IMR-90 (cell line): ENCODE measurements at regions not wholly inside any gene's neighbourhood (a gene's known extent, or its start where the extent isn't known, plus 50 kb on each side); places are given as distances from the start of the nearest gene placed in this dataset.

Source experiments
- ATAC-seq: fragments of 200-7000 bp; cut with Tn5 transposase; 2 replicates; pipeline ENCODE4 v1.9.1; 2020; ENCODE audit warnings: low read depth, mild to moderate bottlenecking, moderate library complexity
- BruUV-seq: library from RNA; stranded (reverse); fragments of 400-500 nt; replicated peaks from 2 replicates; lab custom pipeline; 2021; lab: Mats Ljungman, UMichigan
- CTCF ChIA-PET: fragments of 300-600 bp; formaldehyde crosslinking; extraction: SDS; loops from one replicate; lab custom pipeline; 2021; ENCODE audit warnings: antibody characterized with exemption; lab: Yijun Ruan, JAX
- POLR2A ChIA-PET: fragments of 300-600 bp; sonication (Branson Sonifier 250); formaldehyde crosslinking; loops from one replicate; lab custom pipeline; 2022; ENCODE audit warnings: antibody characterized with exemption; ENCODE audit not compliant: unreplicated experiment; lab: Charles Lee
- DNase-seq: peaks from one replicate; pipeline ENCODE4 v3.0.0; 2013
- H2AFZ ChIP-seq: replicated peaks from 2 replicates; pipeline ENCODE3; 2013; ENCODE audit warnings: low read length, mild to moderate bottlenecking; ENCODE audit not compliant: poor library complexity
- H2AK5ac ChIP-seq: 2 replicates; pipeline ENCODE4 v1.6.1; 2013; ENCODE audit warnings: low read depth, low read length, inconsistent platforms
- H2AK9ac ChIP-seq: replicated peaks from 2 replicates; pipeline ENCODE3; 2013; ENCODE audit warnings: mild to moderate bottlenecking, low read depth, low read length, moderate library complexity; ENCODE audit not compliant: poor library complexity
- H2BK120ac ChIP-seq: 2 replicates; pipeline ENCODE4 v1.6.1; 2013; ENCODE audit warnings: low read depth, low read length, inconsistent platforms
- H2BK15ac ChIP-seq: 3 replicates; pipeline ENCODE4 v1.6.1; 2013; ENCODE audit warnings: low read depth, low read length, inconsistent platforms
- H2BK20ac ChIP-seq: 2 replicates; pipeline ENCODE4 v1.6.1; 2013; ENCODE audit warnings: low read depth, mild to moderate bottlenecking, inconsistent platforms, low read length, moderate library complexity
- H2BK5ac ChIP-seq: 2 replicates; pipeline ENCODE4 v1.6.1; 2013; ENCODE audit warnings: mild to moderate bottlenecking, low read depth, low read length, inconsistent platforms; ENCODE audit not compliant: poor library complexity, severe bottlenecking
- H3K14ac ChIP-seq: replicated peaks from 2 replicates; pipeline ENCODE4 v1.6.1; 2013; ENCODE audit warnings: low read depth, low read length, inconsistent platforms
- H3K18ac ChIP-seq: 2 replicates; pipeline ENCODE4 v1.6.1; 2013; ENCODE audit warnings: low read depth, low read length, control low read depth
- H3K23ac ChIP-seq: 2 replicates; pipeline ENCODE4 v1.6.1; 2013; ENCODE audit warnings: low read depth, low read length, inconsistent platforms
- H3K27ac ChIP-seq: 2 replicates; pipeline ENCODE4 v1.5.1; 2013; ENCODE audit warnings: mild to moderate bottlenecking, control low read depth, low read length; ENCODE audit not compliant: insufficient read depth
- H3K27me3 ChIP-seq: 2 replicates; pipeline ENCODE4 v1.6.1; 2013; ENCODE audit warnings: low read length; ENCODE audit not compliant: control insufficient read depth, insufficient read depth
- H3K36me3 ChIP-seq: 2 replicates; pipeline ENCODE4 v1.6.1; 2013; ENCODE audit warnings: low read length, mixed read lengths; ENCODE audit not compliant: control insufficient read depth, insufficient read depth
- H3K4ac ChIP-seq: 2 replicates; pipeline ENCODE4 v1.6.1; 2013; ENCODE audit warnings: low read depth, low read length, inconsistent platforms
- H3K4me1 ChIP-seq: 2 replicates; pipeline ENCODE4 v1.6.1; 2013; ENCODE audit warnings: low read length, mixed read lengths; ENCODE audit not compliant: control insufficient read depth, insufficient read depth
- H3K4me2 ChIP-seq: 2 replicates; pipeline ENCODE4 v1.6.1; 2013; ENCODE audit warnings: low read depth, mild to moderate bottlenecking, control low read depth, low read length, moderate library complexity
- H3K4me3 ChIP-seq: 2 replicates; pipeline ENCODE4 v1.5.1; 2013; ENCODE audit warnings: low read depth, mild to moderate bottlenecking, control low read depth, low read length, moderate library complexity; ENCODE audit not compliant: insufficient read depth
- H3K56ac ChIP-seq: 2 replicates; pipeline ENCODE4 v1.6.1; 2013; ENCODE audit warnings: low read length, inconsistent platforms; ENCODE audit not compliant: insufficient read depth; ENCODE audit errors: extremely low read depth
- H3K79me1 ChIP-seq, 2 experiments: 2 replicates each; pipeline ENCODE4 v1.6.1; 2013; ENCODE audit warnings: low read length in 2 of 2, inconsistent platforms in 1 of 2, low read depth in 1 of 2
- H3K9ac ChIP-seq: 2 replicates; pipeline ENCODE4 v1.6.1; 2013; ENCODE audit warnings: low read depth, low read length, control low read depth
- H3K9me1 ChIP-seq: 2 replicates; pipeline ENCODE4 v1.6.1; 2013; ENCODE audit warnings: low read length, inconsistent platforms; ENCODE audit not compliant: insufficient read depth
- H3K9me3 ChIP-seq: 2 replicates; pipeline ENCODE4 v1.6.1; 2013; ENCODE audit warnings: low read length; ENCODE audit not compliant: control insufficient read depth, insufficient read depth
- H4K20me1 ChIP-seq: 2 replicates; pipeline ENCODE4 v1.6.1; 2013; ENCODE audit warnings: low read length, inconsistent platforms; ENCODE audit not compliant: insufficient read depth
- H4K5ac ChIP-seq: 2 replicates; pipeline ENCODE4 v1.6.1; 2013; ENCODE audit warnings: mild to moderate bottlenecking, low read depth, low read length, control low read depth
- H4K8ac ChIP-seq, 2 experiments: 2 replicates each; pipeline ENCODE4 v1.6.1; 2013; ENCODE audit warnings: low read depth in 2 of 2, low read length in 2 of 2, control low read depth in 1 of 2, inconsistent platforms in 1 of 2
- H4K91ac ChIP-seq: 2 replicates; pipeline ENCODE4 v1.6.1; 2013; ENCODE audit warnings: low read depth, low read length, inconsistent platforms; ENCODE audit not compliant: insufficient read depth
- CHD1 ChIP-seq: IDR thresholded peaks from 2 replicates; pipeline ENCODE4 v1.6.1; 2012; ENCODE audit warnings: low read depth, low read length, improper control_type of control experiment
- CTCF ChIP-seq: conservative IDR thresholded peaks from 2 replicates; pipeline ENCODE4 v1.5.1; 2012; ENCODE audit warnings: mild to moderate bottlenecking, low read depth, low read length, improper control_type of control experiment
- NFE2L2 ChIP-seq: fragments of 150-350 bp; IDR thresholded peaks from 2 replicates; pipeline ENCODE4 v1.6.1; 2016; ENCODE audit warnings: low read depth, mild to moderate bottlenecking, low read length
- RAD21 ChIP-seq: IDR thresholded peaks from 2 replicates; pipeline ENCODE4 v1.6.1; 2012; ENCODE audit warnings: low read length, improper control_type of control experiment
- WGBS, 2 experiments: methylation state at CpG; one replicate each; pipeline versions ENCODE4 v1.1.5 to v1.1.7; 2013; ENCODE audit warnings: missing lambda C conversion rate in 2 of 2; ENCODE audit not compliant: insufficient read length in 1 of 2; ENCODE audit errors: extremely low coverage in 2 of 2; 5-methylcytosine and 5-hydroxymethylcytosine counted together
- dilution Hi-C: fragments of 300-500 bp; cut with HindIII; formaldehyde crosslinking; loops from one replicate; pipeline ENCODE4 v1.14.3; 2018; ENCODE audit warnings: low sequenced_read_pairs; ENCODE audit not compliant: unreplicated experiment
- in situ Hi-C: fragments of 300-500 bp; cut with MboI; formaldehyde crosslinking; loops from 3 replicates; pipeline ENCODE4 v1.14.3; 2019; ENCODE audit warnings: low sequenced_read_pairs, inconsistent platforms, mixed read lengths
- intact Hi-C: fragments of 100-400 bp; cut with micrococcal nuclease; formaldehyde crosslinking; loops from 2 replicates; pipeline ENCODE4 v1.10.0; 2022

GRCh38 chr15:72966641-72967040, 85.6 kb upstream of the NEO1 start:
- H3K4me3 ChIP-seq: no peak overlapping the region
- H3K14ac ChIP-seq: no peak overlapping the region
- no peak overlapping the region for H2BK120ac ChIP-seq
- ATAC-seq (no peak), DNase-seq (no peak)
- no peak overlapping the region for H3K4me2 ChIP-seq
- TF ChIP-seq CHD1 (no peak), CTCF (no peak), RAD21 (no peak), NFE2L2 (no peak)
- H3K4ac ChIP-seq: no peak overlapping the region
- H3K79me1 ChIP-seq: no peaks in the 10 kb centered on the region
- no peak overlapping the region for H2AK9ac ChIP-seq
- H3K56ac ChIP-seq: no peak overlapping the region
- H3K18ac ChIP-seq: no peak overlapping the region
- no peak overlapping the region for H2BK15ac ChIP-seq
- ChIA-PET POLR2A (no interaction called here), CTCF (interaction anchor here (0.5 kb wide), 1 partner anchor 13 kb away, joined by 4 read pairs; no protein-coding TSS in a partner anchor)
- no peak overlapping the region for H2AFZ ChIP-seq
- H3K9me3 ChIP-seq: peaks cover 11% of the 10 kb centered on the region
- no peak overlapping the region for H4K8ac ChIP-seq
- no peak overlapping the region for H2BK20ac ChIP-seq
- BruUV-seq: no TSS peak
- in situ Hi-C loops: no loop called here
- peaks cover 3% of the 10 kb centered on the region for H3K4me1 ChIP-seq
- H3K9ac ChIP-seq: no peak overlapping the region
- no peaks in the 10 kb centered on the region for H3K36me3 ChIP-seq
- dilution Hi-C loops: no loop called here
- intact Hi-C loops: no loop called here
- H2BK5ac ChIP-seq: no peak overlapping the region
- H2AK5ac ChIP-seq: no peak overlapping the region
- H4K91ac ChIP-seq: no peak overlapping the region
- no peak overlapping the region for H4K5ac ChIP-seq
- peaks cover 9% of the 10 kb centered on the region; the same call in 1 of the 2 replicates for H3K9me1 ChIP-seq
- H4K20me1 ChIP-seq: no peaks in the 10 kb centered on the region
- no CpG with 5 or more reads among the region's 5 CpGs for WGBS, 2 experiments
- H3K27me3 ChIP-seq: peaks cover 1% of the 10 kb centered on the region; the same call in 1 of the 2 replicates
- H3K27ac ChIP-seq: no peak overlapping the region
- no peak overlapping the region for H3K23ac ChIP-seq
